ENCODE measurements at regions not wholly inside any gene's neighbourhood (a gene's known extent, or its start where the extent isn't known, plus 50 kb on each side); places are given as distances from the start of the nearest gene placed in this dataset.

DNA sequence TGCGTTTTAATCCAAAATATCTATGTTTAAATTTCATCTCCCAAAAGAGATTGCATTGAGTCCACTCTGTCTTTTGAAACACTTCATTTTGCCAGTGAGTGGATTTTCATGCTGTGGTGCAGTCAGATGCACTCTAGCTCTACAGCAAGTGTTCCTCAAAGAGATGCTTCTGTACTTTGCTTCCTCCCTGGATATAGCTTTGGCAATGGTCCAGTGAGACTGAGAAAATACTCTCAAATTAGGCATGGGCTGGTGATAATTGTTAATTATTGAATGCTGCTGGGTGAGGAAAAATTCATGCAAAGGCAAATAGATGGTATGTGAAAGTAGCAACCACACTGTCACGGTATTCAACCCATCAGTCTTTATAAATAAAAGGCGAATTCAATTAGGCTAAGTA, 396.9 kb downstream of the ADGRL2 start (continued):
- no peak for TF ChIP-seq ZNF532 (CRISPR knock-in tag; IDR thresholded peaks at IDR 0.05; ENCODE audit: borderline replicate concordance)
- no peak for TF ChIP-seq E2F5 (CRISPR knock-in tag; IDR thresholded peaks at IDR 0.05)
- no peak for TF ChIP-seq ETV6 (CRISPR knock-in tag; IDR thresholded peaks at IDR 0.05)
- TF ChIP-seq ATF2 (CRISPR knock-in tag; IDR thresholded peaks at IDR 0.05; ENCODE audit: borderline replicate concordance, low read depth), result no peak

DNA sequence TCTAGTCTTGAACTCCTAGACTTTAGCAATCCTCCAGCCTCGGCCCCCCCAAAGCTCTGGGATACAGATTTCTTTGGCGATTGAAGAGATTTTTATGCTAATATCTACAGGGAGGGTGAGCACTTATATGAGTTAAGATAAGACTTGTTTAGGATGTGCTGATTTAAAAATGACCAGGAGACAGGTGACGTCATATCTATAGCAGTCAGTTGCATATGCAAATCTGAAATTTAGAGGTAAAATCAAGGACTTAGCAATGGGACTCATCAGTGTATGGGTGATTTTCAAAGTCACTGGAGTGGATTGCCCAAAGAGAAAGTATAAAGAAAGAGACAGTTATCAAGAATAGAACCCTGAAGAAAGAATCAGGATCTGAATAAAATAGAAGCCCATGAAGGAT, 394.5 kb downstream of the ADGRL2 start:
- H3K9me3 Mint-ChIP-seq, result no peaks in the 10 kb centered on the region
- peaks cover 15% of the 10 kb centered on the region for H3K4me1 Mint-ChIP-seq
- TF ChIP-seq SMAD3 (CRISPR knock-in tag; IDR thresholded peaks at IDR 0.05; ENCODE audit: borderline replicate concordance) (no peak), NFE2L1 (CRISPR knock-in tag; IDR thresholded peaks at IDR 0.05) (no peak), ZNF138 (CRISPR knock-in tag; conservative IDR thresholded peaks at IDR 0.05) (no peak), FOXK1 (CRISPR knock-in tag; IDR thresholded peaks at IDR 0.05) (no peak), E2F1 (CRISPR knock-in tag; IDR thresholded peaks at IDR 0.05) (no peak), NR2C2 (CRISPR knock-in tag; IDR thresholded peaks at IDR 0.05) (no peak), HMGXB4 (CRISPR knock-in tag; IDR thresholded peaks at IDR 0.05) (no peak), ATF3 (CRISPR knock-in tag; conservative IDR thresholded peaks at IDR 0.05) (no peak), TEAD1 (CRISPR knock-in tag; IDR thresholded peaks at IDR 0.05) (no peak), TCF7 (CRISPR knock-in tag; IDR thresholded peaks at IDR 0.05; ENCODE audit: low read depth) (no peak), CDX4 (CRISPR knock-in tag; IDR thresholded peaks at IDR 0.05; ENCODE audit: borderline replicate concordance) (no peak)
- H3K36me3 Mint-ChIP-seq, result no peaks in the 10 kb centered on the region
- POLR2A ChIA-PET, result no interaction called here
- DNase-seq (ENCODE audit: low spot score), result no peak
- no peaks in the 10 kb centered on the region for H3K27me3 Mint-ChIP-seq (ENCODE audit: low read depth)
- no peak overlapping the region for H3K27ac Mint-ChIP-seq
- CTCF ChIA-PET, result no interaction called here
- no peak for ATAC-seq
- H3K4me3 Mint-ChIP-seq, result no peak overlapping the region
